Endodermal cell (in vitro differentiated cells): ENCODE measurements at regions not wholly inside any gene's neighbourhood (a gene's known extent, or its start where the extent isn't known, plus 50 kb on each side); places are given as distances from the start of the nearest gene placed in this dataset.

Experiments
- DNase-seq: peaks from one replicate; pipeline ENCODE4 v3.0.0-alpha.2; 2017
- H3K27ac ChIP-seq: 2 replicates; pipeline ENCODE4 v1.5.1; 2013; ENCODE audit warnings: mild to moderate bottlenecking, low read depth, low read length, moderate library complexity
- H3K27me3 ChIP-seq: 2 replicates; pipeline ENCODE4 v1.6.1; 2013; ENCODE audit warnings: mild to moderate bottlenecking, low read length, moderate library complexity; ENCODE audit not compliant: insufficient read depth, control insufficient read depth, poor library complexity, severe bottlenecking
- H3K36me3 ChIP-seq: 2 replicates; pipeline ENCODE4 v1.7.0; 2013; ENCODE audit warnings: mild to moderate bottlenecking, low read length, moderate library complexity; ENCODE audit not compliant: control insufficient read depth, insufficient read depth
- H3K4me1 ChIP-seq: one replicate; pipeline ENCODE4 v1.7.0; 2013; ENCODE audit warnings: low read length; ENCODE audit not compliant: control insufficient read depth, insufficient read depth
- H3K4me3 ChIP-seq: 2 replicates; pipeline ENCODE4 v1.5.1; 2013; ENCODE audit warnings: mild to moderate bottlenecking, low read length, moderate library complexity
- H3K9ac ChIP-seq: 2 replicates; pipeline ENCODE4 v1.6.1; 2013; ENCODE audit warnings: mild to moderate bottlenecking, low read length, moderate library complexity; ENCODE audit not compliant: poor library complexity, severe bottlenecking; ENCODE audit errors: extremely low read depth
- H3K9me3 ChIP-seq: 2 replicates; pipeline ENCODE4 v1.6.1; 2013; ENCODE audit warnings: mild to moderate bottlenecking, low read length, moderate library complexity; ENCODE audit not compliant: control insufficient read depth
- H3K27ac Mint-ChIP-seq: 2 replicates; pipeline ENCODE4 v1.8.0; 2020; ENCODE audit warnings: mixed read lengths
- H3K27me3 Mint-ChIP-seq: 2 replicates; pipeline ENCODE4 v1.8.0; 2021; ENCODE audit warnings: mild to moderate bottlenecking, mixed read lengths; ENCODE audit not compliant: insufficient read depth
- H3K36me3 Mint-ChIP-seq: 2 replicates; pipeline ENCODE4 v1.8.0; 2020; ENCODE audit warnings: low read depth, mixed read lengths
- H3K4me1 Mint-ChIP-seq: 2 replicates; pipeline ENCODE4 v1.8.0; 2020; ENCODE audit warnings: mixed read lengths
- H3K4me3 Mint-ChIP-seq: 2 replicates; pipeline ENCODE4 v1.8.0; 2020; ENCODE audit warnings: mild to moderate bottlenecking, moderate library complexity, mixed read lengths
- H3K9me3 Mint-ChIP-seq: 2 replicates; pipeline ENCODE4 v1.8.0; 2020; ENCODE audit warnings: mild to moderate bottlenecking, mixed read lengths
- WGBS, 2 experiments: methylation state at CpG; one replicate each; pipeline versions ENCODE4 v1.1.5 to v1.1.7; 2013; ENCODE audit warnings: missing lambda C conversion rate in 2 of 2, mixed read lengths in 1 of 2; ENCODE audit not compliant: insufficient coverage in 1 of 2, insufficient read length in 1 of 2; 5-methylcytosine and 5-hydroxymethylcytosine counted together
- TF ChIP-seq, protein P1 (sequence below): fragments of 200-600 bp; sonication (generic); conservative IDR thresholded peaks from 2 replicates; pipeline ENCODE4 v1.5.0; 2021; ENCODE audit warnings: antibody characterized with exemption, mild to moderate bottlenecking

GRCh38 chr14:76923431-76924370, 97.5 kb downstream of the LRRC74A start:
- Histone ChIP-seq H3K27me3 (no peaks in the 10 kb centered on the region), H3K4me1 (peaks cover 6% of the 10 kb centered on the region), H3K36me3 (no peaks in the 10 kb centered on the region), H3K9me3 (no peaks in the 10 kb centered on the region), H3K4me3 (no peak overlapping the region), H3K9ac (no peak overlapping the region), H3K27ac (peak overlapping the region; percentile 90)
- Mint-ChIP-seq H3K27ac (peak overlapping the region; percentile 84), H3K27me3 (peaks cover 3% of the 10 kb centered on the region), H3K4me1 (peaks cover 31% of the 10 kb centered on the region), H3K4me3 (peak overlapping the region; percentile 12), H3K36me3 (no peaks in the 10 kb centered on the region), H3K9me3 (no peaks in the 10 kb centered on the region)
- 74 to 93% methylated on average over 12 to 22 of the region's 22 CpGs for WGBS, 2 experiments
- TF ChIP-seq, protein P1, sequence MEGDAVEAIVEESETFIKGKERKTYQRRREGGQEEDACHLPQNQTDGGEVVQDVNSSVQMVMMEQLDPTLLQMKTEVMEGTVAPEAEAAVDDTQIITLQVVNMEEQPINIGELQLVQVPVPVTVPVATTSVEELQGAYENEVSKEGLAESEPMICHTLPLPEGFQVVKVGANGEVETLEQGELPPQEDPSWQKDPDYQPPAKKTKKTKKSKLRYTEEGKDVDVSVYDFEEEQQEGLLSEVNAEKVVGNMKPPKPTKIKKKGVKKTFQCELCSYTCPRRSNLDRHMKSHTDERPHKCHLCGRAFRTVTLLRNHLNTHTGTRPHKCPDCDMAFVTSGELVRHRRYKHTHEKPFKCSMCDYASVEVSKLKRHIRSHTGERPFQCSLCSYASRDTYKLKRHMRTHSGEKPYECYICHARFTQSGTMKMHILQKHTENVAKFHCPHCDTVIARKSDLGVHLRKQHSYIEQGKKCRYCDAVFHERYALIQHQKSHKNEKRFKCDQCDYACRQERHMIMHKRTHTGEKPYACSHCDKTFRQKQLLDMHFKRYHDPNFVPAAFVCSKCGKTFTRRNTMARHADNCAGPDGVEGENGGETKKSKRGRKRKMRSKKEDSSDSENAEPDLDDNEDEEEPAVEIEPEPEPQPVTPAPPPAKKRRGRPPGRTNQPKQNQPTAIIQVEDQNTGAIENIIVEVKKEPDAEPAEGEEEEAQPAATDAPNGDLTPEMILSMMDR = peak; percentile 18
- DNase-seq = peak; percentile 70

DNA sequence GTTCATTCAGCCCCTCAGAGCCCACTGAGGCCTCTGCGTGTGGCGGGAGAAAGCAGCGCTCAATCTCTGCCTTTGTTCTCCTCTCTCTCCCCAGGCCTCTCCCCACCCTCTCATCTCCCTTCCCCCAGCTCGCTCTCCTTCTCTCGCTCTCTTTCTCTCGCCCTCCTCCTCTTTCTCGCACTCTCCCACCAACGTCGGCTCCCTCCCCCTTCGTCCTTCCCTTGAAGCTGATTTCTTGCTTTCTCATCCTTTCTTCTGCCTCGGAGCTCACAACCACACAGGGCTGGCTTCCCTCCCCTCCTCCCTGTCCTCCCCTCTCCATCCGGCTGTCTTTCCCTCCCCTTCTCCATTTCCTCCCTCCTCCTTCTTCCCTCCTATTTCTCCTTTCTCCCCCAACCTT, 96.4 kb downstream of the LRRC74A start:
- Mint-ChIP-seq H3K4me1 (peaks cover 38% of the 10 kb centered on the region), H3K4me3 (no peak overlapping the region), H3K9me3 (no peaks in the 10 kb centered on the region), H3K27me3 (peaks cover 3% of the 10 kb centered on the region), H3K36me3 (no peaks in the 10 kb centered on the region), H3K27ac (no peak overlapping the region)
- no peaks in the 10 kb centered on the region for H3K27me3 ChIP-seq
- peak overlapping the region; percentile 90 for H3K27ac ChIP-seq
- H3K9ac ChIP-seq = no peak overlapping the region
- TF ChIP-seq, protein P1 = no peak
- no peaks in the 10 kb centered on the region for H3K9me3 ChIP-seq
- H3K4me1 ChIP-seq = peaks cover 12% of the 10 kb centered on the region
- H3K36me3 ChIP-seq = no peaks in the 10 kb centered on the region
- peak; percentile 54 for DNase-seq
- H3K4me3 ChIP-seq = no peak overlapping the region
- WGBS, 2 experiments = 45 to 76% methylated on average over 10 to 11 of the region's 12 CpGs

DNA sequence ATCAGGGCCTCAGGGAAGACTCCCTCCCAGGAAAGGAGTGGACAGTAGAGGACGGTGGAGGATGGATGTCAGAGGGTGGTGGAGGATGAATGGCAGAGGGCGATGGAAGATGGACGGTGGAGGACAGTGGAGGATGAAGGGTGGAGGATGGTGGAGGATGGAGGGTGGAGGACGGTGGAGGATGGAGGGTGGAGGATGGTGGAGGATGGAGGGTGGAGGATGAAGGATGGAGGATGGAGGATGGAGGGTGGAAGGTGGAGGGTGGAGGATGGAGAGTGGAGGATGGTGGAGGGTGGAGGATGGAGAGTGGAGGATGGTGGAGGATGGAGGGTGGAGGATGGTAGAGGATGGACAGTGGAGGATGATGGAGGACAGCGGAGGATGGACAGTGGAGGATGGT, 95.9 kb downstream of the LRRC74A start:
- no peaks in the 10 kb centered on the region for H3K9me3 ChIP-seq
- H3K27me3 ChIP-seq = no peaks in the 10 kb centered on the region
- H3K4me3 ChIP-seq = no peak overlapping the region
- peaks cover 42% of the 10 kb centered on the region for H3K4me1 Mint-ChIP-seq
- DNase-seq = no peak
- no peak overlapping the region for H3K4me3 Mint-ChIP-seq
- H3K36me3 Mint-ChIP-seq = no peaks in the 10 kb centered on the region
- no peak overlapping the region for H3K9ac ChIP-seq
- peaks cover 13% of the 10 kb centered on the region for H3K4me1 ChIP-seq
- no peaks in the 10 kb centered on the region for H3K9me3 Mint-ChIP-seq
- peaks cover 3% of the 10 kb centered on the region for H3K27me3 Mint-ChIP-seq
- H3K27ac Mint-ChIP-seq = no peak overlapping the region
- TF ChIP-seq, protein P1 = no peak
- H3K36me3 ChIP-seq = no peaks in the 10 kb centered on the region
- H3K27ac ChIP-seq = peak overlapping the region; percentile 90
- 89 to 100% methylated on average over 2 to 5 of the region's 5 CpGs for WGBS, 2 experiments
